Sigmoid colon (tissue), 6 donors: ENCODE measurements at regions not wholly inside any gene's neighbourhood (a gene's known extent, or its start where the extent isn't known, plus 50 kb on each side); places are given as distances from the start of the nearest gene placed in this dataset.

Source experiments
- DNase-seq: peaks from one replicate; pipeline ENCODE4 v3.0.0-alpha.2; 2019
- H3K27ac ChIP-seq, 4 donors: fragments of 200-600 bp; sonication (generic); one replicate each; pipeline ENCODE4 v1.5.1; 2016 to 2019; ENCODE audit warnings: mild to moderate bottlenecking in 1 of 4
- H3K27me3 ChIP-seq, 3 donors: fragments of 200-600 bp; sonication (generic); one replicate each; pipeline ENCODE4 v1.5.1; 2019; ENCODE audit warnings: mild to moderate bottlenecking in 1 of 3
- H3K36me3 ChIP-seq, 4 donors: fragments of 200-600 bp; sonication (generic); one replicate each; pipeline ENCODE4 v1.5.1; 2016 to 2019
- H3K4me1 ChIP-seq, 4 donors: fragments of 200-600 bp; sonication (generic); one replicate each; pipeline ENCODE4 v1.5.1; 2017 to 2019
- H3K4me3 ChIP-seq, 4 donors: fragments of 200-600 bp; sonication (generic); one replicate each; pipeline ENCODE4 v1.5.1; 2017 to 2019; ENCODE audit warnings: mild to moderate bottlenecking in 2 of 4, moderate library complexity in 1 of 4
- H3K9me3 ChIP-seq, 4 donors: fragments of 200-600 bp in 3 of 4; sonication (generic) in 3 of 4; one replicate each; pipeline versions ENCODE4 v1.5.1 to v1.6.1; 2013 to 2019
- EP300 ChIP-seq, 4 donors: sonication (generic); formaldehyde crosslinking; IDR thresholded peaks; one replicate each; pipeline ENCODE4 v1.6.1; 2017; ENCODE audit warnings: antibody characterized with exemption in 4 of 4
- POLR2A ChIP-seq, 2 donors: fragments of 450-650 bp; IDR thresholded peaks; one replicate each; pipeline ENCODE4 v1.6.1; 2016; ENCODE audit warnings: antibody characterized with exemption in 2 of 2, mild to moderate bottlenecking in 2 of 2, moderate library complexity in 2 of 2
- POLR2AphosphoS5 ChIP-seq, 4 donors: sonication (generic); formaldehyde crosslinking; IDR thresholded peaks; one replicate each; pipeline ENCODE4 v1.6.1; 2017; ENCODE audit warnings: antibody characterized with exemption in 4 of 4
- WGBS, 2 donors: extraction: QIAGEN DNeasy Blood & Tissue Kit; methylation state at CpG; one replicate each; pipeline ENCODE4 v1.1.7; 2013; 5-methylcytosine and 5-hydroxymethylcytosine counted together
- intact Hi-C: fragments of 100-400 bp; cut with DNase I; formaldehyde crosslinking; loops from one replicate; pipeline ENCODE4 v1.15.1; 2023
- TF ChIP-seq, protein P1 (sequence below), 4 experiments: fragments of 450-650 bp in 3 of 4; fragments of 200-600 bp in 1 of 4; IDR thresholded peaks; one replicate each; pipeline ENCODE4 v1.5.1; 2016 to 2019; ENCODE audit warnings: antibody characterized with exemption in 4 of 4, mild to moderate bottlenecking in 3 of 4, moderate library complexity in 2 of 4
- donor health status: healthy with polysubstance abuse.
- donor health status: healthy.

DNA sequence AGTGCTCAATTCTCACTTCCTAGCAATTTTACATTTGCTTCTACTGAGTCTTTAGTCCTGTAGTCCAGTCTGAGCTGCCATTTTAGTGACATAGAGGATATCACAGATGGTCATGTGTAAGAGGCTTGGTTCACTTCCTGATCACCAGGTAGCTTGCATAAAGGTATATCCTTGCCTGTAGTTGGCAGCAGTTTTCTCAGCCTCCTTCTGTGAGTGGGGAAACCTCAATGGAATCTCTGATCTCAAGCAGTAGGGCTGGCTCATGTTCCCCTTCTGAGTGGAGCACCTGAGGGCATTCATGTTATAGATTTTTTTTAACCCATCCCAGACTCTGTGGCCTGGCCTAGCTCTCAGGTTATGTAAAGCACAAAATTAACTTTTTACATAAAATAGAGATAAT is 278.4 kb downstream of the RDH14 start:
- TF ChIP-seq EP300 (IDR thresholded peaks at IDR 0.05) (no peak), POLR2A (IDR thresholded peaks at IDR 0.05) (no peak), POLR2AphosphoS5 (IDR thresholded peaks at IDR 0.05) (no peak)
- TF ChIP-seq, protein P1, sequence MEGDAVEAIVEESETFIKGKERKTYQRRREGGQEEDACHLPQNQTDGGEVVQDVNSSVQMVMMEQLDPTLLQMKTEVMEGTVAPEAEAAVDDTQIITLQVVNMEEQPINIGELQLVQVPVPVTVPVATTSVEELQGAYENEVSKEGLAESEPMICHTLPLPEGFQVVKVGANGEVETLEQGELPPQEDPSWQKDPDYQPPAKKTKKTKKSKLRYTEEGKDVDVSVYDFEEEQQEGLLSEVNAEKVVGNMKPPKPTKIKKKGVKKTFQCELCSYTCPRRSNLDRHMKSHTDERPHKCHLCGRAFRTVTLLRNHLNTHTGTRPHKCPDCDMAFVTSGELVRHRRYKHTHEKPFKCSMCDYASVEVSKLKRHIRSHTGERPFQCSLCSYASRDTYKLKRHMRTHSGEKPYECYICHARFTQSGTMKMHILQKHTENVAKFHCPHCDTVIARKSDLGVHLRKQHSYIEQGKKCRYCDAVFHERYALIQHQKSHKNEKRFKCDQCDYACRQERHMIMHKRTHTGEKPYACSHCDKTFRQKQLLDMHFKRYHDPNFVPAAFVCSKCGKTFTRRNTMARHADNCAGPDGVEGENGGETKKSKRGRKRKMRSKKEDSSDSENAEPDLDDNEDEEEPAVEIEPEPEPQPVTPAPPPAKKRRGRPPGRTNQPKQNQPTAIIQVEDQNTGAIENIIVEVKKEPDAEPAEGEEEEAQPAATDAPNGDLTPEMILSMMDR (IDR thresholded peaks at IDR 0.05) = no peak
- no peaks in the 10 kb centered on the region for H3K4me1 ChIP-seq
- intact Hi-C loops = no loop called here
- no peaks in the 10 kb centered on the region for H3K27me3 ChIP-seq
- DNase-seq = no peak
- H3K27ac ChIP-seq = no peak overlapping the region
- H3K9me3 ChIP-seq = no peaks in the 10 kb centered on the region
- no peaks in the 10 kb centered on the region for H3K36me3 ChIP-seq
- H3K4me3 ChIP-seq = no peak overlapping the region

DNA sequence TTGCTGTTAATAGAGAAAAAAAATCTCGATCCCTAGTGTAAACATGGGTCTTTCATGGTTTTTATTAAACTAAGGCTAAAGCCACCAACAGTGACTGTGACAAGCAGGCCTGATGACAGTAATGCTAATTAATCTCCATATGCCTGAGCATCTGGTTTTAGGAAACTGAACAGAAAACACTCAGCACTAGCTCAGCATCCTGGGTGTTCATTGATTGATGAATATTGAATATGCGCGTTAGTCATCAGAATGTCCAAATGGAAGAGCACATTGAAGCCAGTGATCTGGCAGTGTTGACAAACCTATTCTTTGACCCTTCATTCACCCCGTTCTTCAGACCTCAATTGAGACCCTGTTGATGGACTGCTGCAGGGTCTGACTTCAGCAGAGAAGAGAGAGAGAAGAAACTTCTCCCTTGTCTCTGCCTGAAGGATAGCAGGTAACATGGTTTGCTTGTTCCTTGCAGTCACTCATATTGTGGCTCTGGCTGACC is 283.8 kb downstream of the RDH14 start:
- Histone ChIP-seq H3K36me3 (no peaks in the 10 kb centered on the region), H3K27me3 (no peaks in the 10 kb centered on the region), H3K9me3 (no peaks in the 10 kb centered on the region), H3K4me3 (no peak overlapping the region), H3K4me1 (no peaks in the 10 kb centered on the region), H3K27ac (no peak overlapping the region)
- intact Hi-C loops = no loop called here
- WGBS, 2 donors = 65 to 87% methylated on average over 4 of the region's 4 CpGs
- no peak for DNase-seq
- TF ChIP-seq POLR2A (IDR thresholded peaks at IDR 0.05) = no peak
- TF ChIP-seq EP300 (IDR thresholded peaks at IDR 0.05) = no peak

DNA sequence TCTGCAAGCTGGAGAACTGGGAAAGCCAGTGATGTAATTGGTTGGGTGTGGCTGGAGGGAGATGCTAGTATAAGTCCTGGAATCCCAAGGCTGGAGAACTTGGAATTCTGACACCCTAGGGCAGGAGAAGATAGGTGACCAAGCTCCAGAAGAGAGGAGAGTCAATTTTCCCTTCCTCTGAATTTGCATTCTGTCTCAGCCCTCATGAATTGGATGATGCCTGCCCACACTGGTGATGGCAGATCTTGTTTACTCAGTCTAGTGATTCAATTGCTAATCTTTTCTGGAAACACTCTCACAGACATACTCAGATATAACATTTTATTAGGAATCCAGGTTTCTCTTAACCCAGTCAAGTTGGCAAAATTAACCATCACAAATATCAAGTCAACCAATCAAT is 287.2 kb downstream of the RDH14 start:
- Histone ChIP-seq H3K36me3 (no peaks in the 10 kb centered on the region), H3K4me3 (no peak overlapping the region), H3K9me3 (no peaks in the 10 kb centered on the region), H3K27ac (no peak overlapping the region), H3K27me3 (no peaks in the 10 kb centered on the region), H3K4me1 (no peaks in the 10 kb centered on the region)
- no peak for DNase-seq
- TF ChIP-seq EP300 (IDR thresholded peaks at IDR 0.05) = no peak
- intact Hi-C loops = no loop called here

DNA sequence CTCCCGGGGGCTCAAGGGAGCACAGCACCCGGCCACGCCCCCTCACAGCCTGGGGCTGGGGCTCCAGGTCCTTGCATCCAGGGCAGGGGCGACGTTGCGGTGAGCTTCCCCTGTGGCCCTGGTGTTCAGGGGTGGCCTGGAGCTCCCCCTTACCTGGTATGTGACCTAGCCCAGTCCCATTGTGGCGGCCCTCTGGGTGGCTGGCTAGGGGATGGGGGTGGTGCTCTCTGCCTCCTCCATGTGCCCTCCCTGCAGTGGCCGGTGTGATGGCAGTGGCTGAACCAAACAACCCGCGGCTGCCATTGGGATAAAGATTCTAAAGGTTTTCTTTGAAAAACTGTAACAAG is 288.3 kb downstream of the RDH14 start:
- Histone ChIP-seq H3K27ac (no peak overlapping the region), H3K4me1 (no peaks in the 10 kb centered on the region), H3K27me3 (no peaks in the 10 kb centered on the region), H3K9me3 (no peaks in the 10 kb centered on the region), H3K4me3 (no peak overlapping the region), H3K36me3 (no peaks in the 10 kb centered on the region)
- WGBS, 2 donors = 90 to 91% methylated on average over 10 of the region's 10 CpGs
- DNase-seq = no peak
- TF ChIP-seq EP300 (IDR thresholded peaks at IDR 0.05) (no peak), POLR2A (IDR thresholded peaks at IDR 0.05) (no peak), POLR2AphosphoS5 (IDR thresholded peaks at IDR 0.05) (no peak)
- TF ChIP-seq, protein P1 (IDR thresholded peaks at IDR 0.05) = no peak
- intact Hi-C loops = no loop called here

DNA sequence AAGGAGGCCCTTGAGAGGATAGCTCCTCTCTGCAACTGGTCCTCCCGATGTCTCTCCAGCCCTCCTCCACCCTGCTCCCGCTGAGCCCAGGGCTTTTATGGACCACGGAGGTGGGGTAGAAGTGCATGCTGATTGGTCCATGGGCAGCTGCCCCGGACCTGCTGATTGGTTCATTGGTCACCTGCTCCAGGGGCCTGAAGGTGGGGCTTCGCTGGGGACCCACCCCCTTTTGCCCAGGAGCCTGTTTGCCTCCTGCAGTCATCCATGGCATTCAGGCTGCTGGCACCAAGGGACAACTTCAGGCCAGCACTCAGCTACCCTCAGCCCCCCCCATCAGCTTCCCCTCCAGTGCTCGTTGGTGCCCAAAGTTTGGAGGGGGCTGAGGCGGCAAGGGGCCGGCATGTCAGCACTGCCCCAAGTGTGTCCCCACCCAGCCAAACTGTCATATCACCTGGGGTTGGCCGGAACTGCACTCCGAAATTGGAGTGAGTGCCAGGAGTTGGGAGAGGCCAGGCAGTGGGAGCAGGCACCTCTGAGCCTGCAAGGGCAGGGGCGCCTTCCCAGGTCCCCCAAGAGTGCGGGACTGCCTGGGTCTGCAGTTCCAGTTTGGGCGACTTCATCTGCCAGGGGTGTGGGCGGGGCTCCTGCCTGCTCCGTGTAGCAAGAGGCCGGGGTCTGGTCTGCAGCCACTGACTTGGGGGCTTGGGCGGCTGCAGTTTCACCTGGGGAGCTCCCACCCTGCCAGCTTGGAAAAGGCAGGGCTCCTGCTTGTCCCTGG is 288.9 kb downstream of the RDH14 start:
- Histone ChIP-seq H3K36me3 (no peaks in the 10 kb centered on the region), H3K27ac (no peak overlapping the region), H3K4me1 (no peaks in the 10 kb centered on the region), H3K9me3 (no peaks in the 10 kb centered on the region), H3K27me3 (no peaks in the 10 kb centered on the region), H3K4me3 (no peak overlapping the region)
- no peak for DNase-seq
- intact Hi-C loops = no loop called here
- 88 to 94% methylated on average over 17 of the region's 17 CpGs for WGBS, 2 donors
- TF ChIP-seq EP300 (IDR thresholded peaks at IDR 0.05) = no peak
- no peak for TF ChIP-seq POLR2A (IDR thresholded peaks at IDR 0.05)
- no peak for TF ChIP-seq POLR2AphosphoS5 (IDR thresholded peaks at IDR 0.05)
- TF ChIP-seq, protein P1 (IDR thresholded peaks at IDR 0.05) = no peak

DNA sequence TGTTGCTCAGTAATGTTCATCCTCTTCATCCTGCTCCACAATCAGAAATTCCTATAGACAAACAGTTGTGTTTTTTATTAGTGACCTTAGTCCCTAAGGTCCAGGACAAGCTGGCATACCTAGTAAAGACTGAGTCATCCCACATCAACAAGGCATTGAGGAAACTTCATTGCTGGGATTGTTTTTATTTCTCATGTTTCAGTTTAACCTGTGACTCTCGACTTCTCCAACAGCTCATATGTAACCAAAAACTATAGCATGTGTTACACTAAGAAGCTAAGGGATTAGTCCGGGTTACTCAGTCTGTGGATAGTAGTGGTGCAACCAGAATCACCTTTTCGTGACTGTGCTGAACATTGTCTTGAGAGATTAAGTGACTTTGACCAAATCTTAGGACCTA is 292.1 kb downstream of the RDH14 start:
- no peak for DNase-seq
- no peaks in the 10 kb centered on the region for H3K27me3 ChIP-seq
- TF ChIP-seq, protein P1 (IDR thresholded peaks at IDR 0.05) = no peak
- TF ChIP-seq POLR2A (IDR thresholded peaks at IDR 0.05) = no peak
- TF ChIP-seq EP300 (IDR thresholded peaks at IDR 0.05) = no peak
- no peak for TF ChIP-seq POLR2AphosphoS5 (IDR thresholded peaks at IDR 0.05)
- H3K9me3 ChIP-seq = no peaks in the 10 kb centered on the region
- intact Hi-C loops = no loop called here
- no peak overlapping the region for H3K27ac ChIP-seq
- H3K36me3 ChIP-seq = no peaks in the 10 kb centered on the region
- H3K4me3 ChIP-seq = no peak overlapping the region
- H3K4me1 ChIP-seq = no peaks in the 10 kb centered on the region
- 74 to 85% methylated on average over 3 of the region's 3 CpGs for WGBS, 2 donors
